Stimulated activated CD8-positive, alpha-beta memory T cell treated with anti-CD3 and anti-CD28 coated beads, Interleukin-15, amount 100 ng/mL, for 24 hours (primary cell): ENCODE measurements at regions not wholly inside any gene's neighbourhood (a gene's known extent, or its start where the extent isn't known, plus 50 kb on each side); places are given as distances from the start of the nearest gene placed in this dataset.
"Not testable (repeated sequence)": the region's sequence is repeated elsewhere in the genome, so short reads cannot be mapped to it uniquely, and the experiment has no call there.

ENCODE experiments used
- DNase-seq: peaks from one replicate; pipeline ENCODE4 v3.0.0-alpha.2; 2020; ENCODE audit warnings: low read depth

DNA sequence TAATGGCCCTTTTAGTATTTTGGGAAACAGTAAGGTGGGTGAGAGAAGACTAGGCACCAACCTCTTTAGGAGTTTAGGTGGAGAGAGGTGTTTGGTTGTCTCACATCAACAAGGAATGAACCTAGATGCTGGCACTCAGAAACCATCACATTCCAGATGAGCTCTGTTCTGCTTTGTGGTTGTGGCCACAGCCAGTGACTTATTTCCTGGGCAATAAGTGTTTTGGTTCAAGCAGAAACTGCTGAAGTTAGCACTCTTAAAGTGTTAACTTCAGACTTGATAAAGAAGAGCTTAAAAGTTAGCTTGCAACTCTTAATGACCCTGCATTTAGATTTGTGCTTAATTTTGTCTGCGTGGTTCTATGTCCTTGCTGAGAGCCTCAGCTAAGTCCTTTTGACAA lies 929.2 kb downstream of the SLC4A3 start:
- no peak for DNase-seq

DNA sequence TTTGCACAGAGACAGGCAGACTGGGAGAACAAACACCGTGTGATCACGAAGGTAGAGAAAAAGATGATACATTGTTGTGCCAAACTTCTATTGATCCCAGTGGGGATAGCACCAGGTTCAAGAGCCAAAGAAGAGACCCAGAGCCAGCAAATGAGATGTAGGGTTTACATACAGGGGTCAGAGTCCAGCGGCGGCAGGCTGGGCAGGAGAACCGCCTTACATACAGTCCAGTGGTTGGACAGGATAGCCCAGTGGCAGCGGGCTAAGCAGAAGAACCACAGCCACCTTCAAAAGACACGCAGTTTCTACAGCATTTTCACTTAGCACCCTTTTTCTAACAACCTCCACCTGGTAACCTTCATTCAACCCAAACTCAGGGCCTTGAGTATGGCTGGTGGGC lies 932.8 kb downstream of the SLC4A3 start:
- no peak for DNase-seq

DNA sequence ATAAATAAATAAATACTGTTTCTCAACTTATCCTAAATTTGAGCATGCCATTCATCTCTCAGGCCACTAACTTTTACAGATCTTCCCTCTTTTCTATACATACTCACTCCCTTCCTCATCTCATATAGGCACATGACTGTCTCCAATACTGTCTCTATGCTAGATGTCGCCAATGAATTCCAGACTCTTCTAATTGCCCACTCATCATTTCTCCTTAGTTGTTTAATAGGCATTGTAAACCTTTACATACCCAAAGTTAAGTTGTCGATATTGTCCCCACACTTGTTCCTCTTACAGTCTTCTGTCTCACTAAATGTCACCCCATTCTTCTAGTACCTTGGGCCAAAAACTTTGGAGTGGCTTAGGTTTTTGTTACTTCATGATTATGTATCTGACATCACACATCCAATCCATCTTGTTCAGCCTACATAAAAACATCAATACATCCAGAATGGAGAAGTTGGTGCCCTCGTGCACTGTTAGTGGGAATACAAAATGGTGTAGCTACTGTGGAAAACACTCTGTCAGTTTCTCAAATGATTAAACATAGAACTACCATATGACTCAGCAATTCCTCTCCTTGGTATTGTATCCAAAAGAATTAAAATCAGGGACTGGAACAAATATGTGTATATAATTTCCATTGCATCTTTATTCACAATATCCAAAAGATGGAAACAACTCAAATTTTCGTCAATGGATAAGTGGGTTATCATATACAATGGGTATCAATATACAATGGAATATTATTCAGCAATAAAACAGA lies 935.1 kb downstream of the SLC4A3 start:
- DNase-seq = no peak

- DNase-seq = no peak
These were observed 940.9 kb downstream of the SLC4A3 start for GRCh38 chr2:220568296-220568695.

- no peak for DNase-seq
These were observed 941.9 kb downstream of the SLC4A3 start for GRCh38 chr2:220569112-220569897.

DNA sequence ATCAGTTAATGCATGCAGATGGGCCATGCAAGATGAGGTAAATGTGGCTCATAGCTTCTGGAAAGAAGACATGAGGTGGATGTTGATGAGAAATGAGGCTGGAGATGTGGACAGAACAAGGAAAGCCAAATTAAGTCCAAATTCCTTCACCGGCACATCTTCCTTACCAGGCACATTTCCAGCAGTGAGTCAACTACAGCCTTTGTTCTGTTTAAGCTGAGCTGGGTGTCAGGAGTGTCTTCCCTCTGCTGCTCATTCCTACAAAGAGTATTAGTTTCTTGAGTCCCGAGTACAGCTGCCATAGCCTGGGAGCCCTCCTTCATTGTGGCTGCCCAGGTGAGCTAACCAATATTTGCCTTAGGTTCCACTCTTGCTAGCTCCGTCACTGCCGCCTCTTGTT lies 945.0 kb downstream of the SLC4A3 start:
- no peak for DNase-seq

DNA sequence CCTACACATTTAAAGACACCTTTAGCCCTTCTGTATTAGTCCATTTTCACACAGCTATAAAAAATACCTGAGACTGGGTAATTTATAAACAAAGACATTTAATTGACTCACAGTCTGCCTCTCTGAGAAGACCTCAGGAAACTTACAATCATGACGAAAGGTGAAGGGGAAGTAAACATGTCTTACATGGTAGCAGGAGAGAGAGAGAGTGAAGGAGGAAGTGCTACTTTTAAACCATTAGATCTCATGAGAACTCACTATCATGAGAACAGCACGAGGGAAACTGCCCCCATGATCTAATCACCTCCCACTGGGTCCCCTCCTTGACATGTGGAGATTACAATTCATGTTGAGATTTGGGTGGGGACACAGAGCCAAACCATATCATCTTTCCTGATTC lies 946.6 kb downstream of the SLC4A3 start:
- no peak for DNase-seq

DNA sequence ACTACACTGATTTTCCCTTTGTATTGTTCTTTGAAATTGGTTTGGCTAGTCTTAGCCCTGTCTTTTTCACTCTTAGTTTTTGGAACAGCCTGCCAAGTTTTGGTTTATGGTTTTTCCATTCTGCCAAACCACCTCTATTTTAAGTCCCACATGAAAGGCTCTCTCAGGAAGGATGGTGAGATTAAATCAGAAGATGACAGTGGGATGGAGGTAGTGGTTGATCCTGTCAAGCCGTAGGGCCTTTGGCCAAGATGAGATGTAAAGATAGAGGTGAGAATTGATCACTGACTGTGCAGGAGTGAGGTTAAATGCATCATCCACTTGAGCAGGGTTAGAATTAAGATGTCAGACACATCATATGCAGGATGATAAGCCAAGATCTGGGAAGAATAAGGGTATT lies 948.5 kb downstream of the SLC4A3 start:
- DNase-seq = no peak

DNA sequence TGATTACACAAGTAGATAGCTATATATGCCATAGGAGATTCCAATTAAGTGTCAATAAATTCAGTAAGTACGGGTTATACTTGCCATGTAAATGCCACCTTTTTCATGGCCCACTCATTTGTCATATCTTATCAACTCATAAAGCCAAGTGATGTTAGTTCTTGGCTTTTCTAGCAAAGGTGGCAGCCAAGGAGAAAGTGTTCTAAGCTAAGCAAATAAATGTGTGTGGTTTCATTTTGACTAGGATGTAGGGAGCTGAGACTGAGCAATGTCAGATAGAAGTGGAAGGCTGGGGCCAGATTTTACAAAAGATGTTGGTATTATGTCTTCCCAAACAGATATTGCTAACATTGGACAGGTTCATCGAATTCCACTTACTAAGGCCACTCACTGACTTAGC lies 952.0 kb downstream of the SLC4A3 start:
- DNase-seq = no peak

DNA sequence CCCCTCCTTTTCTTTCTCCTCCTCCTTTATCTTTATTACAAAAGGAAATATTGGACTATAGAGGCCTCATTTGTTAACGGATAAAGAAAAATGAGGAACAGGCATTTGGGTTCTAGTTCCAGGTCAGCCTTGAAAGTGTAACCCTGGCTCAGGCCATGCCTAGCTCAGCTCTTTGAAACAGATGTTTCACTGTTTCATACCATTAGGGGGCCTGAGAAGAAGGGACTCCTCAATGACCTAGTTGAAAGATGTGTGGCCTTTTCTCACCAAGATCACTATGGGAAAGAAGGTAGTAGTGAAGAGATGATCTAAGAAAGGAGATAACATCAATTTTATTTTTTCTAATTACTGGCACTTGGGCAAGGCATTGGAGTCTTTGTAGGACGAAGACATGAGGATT lies 952.7 kb downstream of the SLC4A3 start:
- DNase-seq = no peak

DNA sequence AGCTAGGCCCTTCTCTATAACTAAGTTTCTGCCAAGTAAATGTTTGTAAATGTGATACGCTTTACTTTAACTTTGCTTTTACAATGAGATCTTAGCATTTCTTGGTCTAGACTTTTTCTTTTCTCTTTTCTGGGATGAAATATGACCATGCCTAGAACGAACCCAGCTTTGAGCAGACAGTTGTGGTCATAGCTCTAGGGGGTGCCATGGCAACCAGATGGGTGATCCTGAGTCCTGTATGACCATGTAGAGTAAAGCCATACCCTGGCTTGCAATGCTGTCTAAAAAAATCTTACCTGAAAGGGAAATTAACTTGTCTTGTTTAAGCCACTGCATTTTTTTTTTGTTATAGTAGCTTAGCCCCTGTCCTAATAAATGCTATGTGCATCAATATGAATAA lies 956.3 kb downstream of the SLC4A3 start:
- no peak for DNase-seq

DNA sequence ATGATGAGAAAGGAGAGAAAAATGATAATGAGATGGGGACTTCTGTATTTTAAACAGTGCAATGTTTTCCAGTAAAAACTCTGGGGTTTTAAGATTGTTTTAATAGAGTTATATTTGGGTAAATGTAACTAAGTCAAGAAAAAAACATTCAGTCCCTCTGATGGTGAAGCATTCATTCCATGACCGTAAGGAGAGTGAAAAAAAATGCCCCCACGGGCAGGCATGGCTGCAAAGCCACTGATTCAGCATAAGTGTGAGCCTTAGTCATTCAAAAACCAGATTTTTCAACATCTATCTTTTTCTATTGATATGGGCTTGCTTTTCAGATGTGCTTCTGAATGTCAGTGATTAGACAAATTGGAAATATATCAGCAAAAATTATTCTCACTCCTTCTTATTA lies 957.8 kb downstream of the SLC4A3 start:
- no peak for DNase-seq

DNA sequence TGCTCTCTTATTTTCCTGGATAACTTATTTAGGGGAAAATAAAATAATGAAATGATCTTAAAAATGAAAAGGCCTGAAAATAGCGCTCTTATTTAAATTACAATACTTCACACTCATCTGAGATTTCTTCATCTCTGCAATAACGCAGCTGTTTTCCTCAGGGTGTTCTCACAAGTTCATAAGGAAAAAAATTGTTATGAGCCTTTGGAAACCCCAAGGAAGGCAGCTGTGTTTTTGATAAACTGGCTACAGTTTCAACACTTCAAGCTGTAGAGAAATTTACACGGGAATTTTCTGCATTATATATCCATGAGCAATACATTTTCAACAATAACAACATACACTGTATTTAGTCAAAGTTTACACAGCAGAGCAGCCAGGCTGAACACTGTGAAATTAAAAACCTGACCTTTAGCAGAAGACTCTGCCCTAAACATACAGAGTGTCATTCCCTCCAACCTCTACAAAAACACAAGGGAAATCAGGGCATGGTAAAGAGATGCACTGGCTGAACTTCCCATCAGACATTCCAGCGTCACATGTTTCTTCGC lies 959.6 kb downstream of the SLC4A3 start:
- no peak for DNase-seq

GRCh38 chr2:220588148-220588547 lies 960.7 kb downstream of the SLC4A3 start:
- no peak for DNase-seq

DNA sequence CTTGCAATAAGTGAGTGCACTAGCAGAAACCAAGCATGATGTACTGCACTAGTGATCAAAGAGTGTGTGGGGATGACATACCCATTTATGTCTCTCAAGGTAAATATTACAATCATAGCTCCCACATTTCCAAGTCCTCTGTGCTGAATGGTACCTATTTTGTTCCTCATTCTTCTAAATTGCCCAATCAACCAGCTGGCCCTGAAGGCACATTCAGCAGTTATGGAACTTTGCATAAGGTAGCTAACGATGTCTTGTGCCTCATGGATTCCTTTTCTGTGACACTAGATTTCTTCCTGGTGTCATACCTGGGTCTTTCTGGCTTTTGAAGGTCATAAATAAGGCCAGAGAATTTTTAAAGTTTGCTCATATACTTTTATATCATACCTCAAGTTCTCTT lies 963.0 kb downstream of the SLC4A3 start:
- no peak for DNase-seq

DNA sequence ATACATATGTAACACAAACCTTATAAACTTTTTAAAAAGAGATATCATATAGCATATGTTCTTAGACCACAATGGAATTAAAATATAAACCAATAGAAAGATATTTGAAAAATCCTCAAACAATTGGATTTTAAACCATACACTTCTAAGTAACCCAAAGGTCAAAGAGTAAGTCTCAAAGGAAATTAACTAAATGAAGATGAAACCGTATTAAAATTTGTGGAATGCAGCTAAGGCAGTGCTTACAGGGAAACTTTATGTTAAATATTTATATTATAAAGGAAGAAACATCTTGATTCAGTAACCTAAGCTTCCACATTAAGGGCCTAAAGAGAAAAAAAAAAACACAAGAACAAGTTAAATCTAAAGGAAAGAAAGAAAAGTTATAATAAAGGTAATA lies 966.1 kb downstream of the SLC4A3 start:
- no peak for DNase-seq

DNA sequence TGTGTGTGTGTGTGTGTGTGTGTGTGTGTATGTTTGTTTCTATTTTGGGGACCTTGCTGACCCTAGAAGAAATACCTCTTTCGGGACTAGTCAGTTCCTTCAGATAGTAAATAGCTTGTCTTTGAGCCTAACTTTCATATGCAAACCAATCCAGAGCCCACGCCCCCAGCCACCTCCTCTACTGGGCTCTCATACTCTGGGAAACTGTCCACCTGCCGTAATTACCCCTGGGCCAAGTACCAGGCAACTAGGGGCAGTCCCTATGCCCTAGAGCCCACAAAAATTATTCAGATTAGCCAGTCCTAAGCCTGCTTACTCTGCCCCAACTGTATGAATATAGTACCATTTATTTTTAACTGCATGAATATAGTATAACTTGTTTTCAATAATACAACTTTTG lies 970.4 kb downstream of the EPHA4 start:
- DNase-seq = no peak

GRCh38 chr2:220613004-220613403 lies 959.1 kb downstream of the EPHA4 start:
- not testable (repeated sequence) for DNase-seq

- DNase-seq = no peak
These were observed 958.0 kb downstream of the EPHA4 start for GRCh38 chr2:220614064-220614463.

- DNase-seq = no peak
These were observed 952.4 kb downstream of the EPHA4 start for GRCh38 chr2:220619525-220620220.

- DNase-seq = no peak
These were observed 945.5 kb downstream of the EPHA4 start for GRCh38 chr2:220626603-220627002.

GRCh38 chr2:220628252-220628651 lies 943.9 kb downstream of the EPHA4 start:
- no peak for DNase-seq

DNA sequence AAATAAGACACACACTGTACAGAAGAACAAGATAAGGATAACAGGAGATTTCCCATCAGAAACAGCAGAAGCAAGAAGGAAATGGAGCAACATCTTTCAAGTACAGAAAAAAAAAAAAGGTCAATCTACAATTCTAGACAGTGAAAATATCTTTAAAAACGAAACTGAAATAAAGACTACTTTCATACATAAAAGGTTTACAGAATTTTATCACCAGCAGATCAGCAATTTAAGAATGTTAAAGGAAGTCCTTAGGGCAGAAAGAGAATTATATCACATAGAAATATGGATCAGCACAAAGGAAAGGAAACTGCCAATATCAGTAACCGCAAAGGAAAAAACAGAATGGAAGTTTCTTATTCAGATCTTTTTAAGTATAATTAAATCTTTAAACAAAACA lies 931.0 kb downstream of the EPHA4 start:
- no peak for DNase-seq
